H1 (cell line): ENCODE measurements at regions not wholly inside any gene's neighbourhood (a gene's known extent, or its start where the extent isn't known, plus 50 kb on each side); places are given as distances from the start of the nearest gene placed in this dataset.

Source experiments
- CTCF ChIA-PET: fragments of 300-600 bp; sonication (Branson Sonifier 250); formaldehyde crosslinking; loops from one replicate; lab custom pipeline; 2021; ENCODE audit not compliant: partially characterized antibody; lab: Charles Lee
- POLR2A ChIA-PET: fragments of 300-600 bp; sonication (Branson Sonifier 250); formaldehyde crosslinking; loops from one replicate; lab custom pipeline; 2021; ENCODE audit warnings: inconsistent platforms; ENCODE audit not compliant: partially characterized antibody; lab: Charles Lee
- DNase-seq, 2 experiments: peaks; one replicate each; pipeline versions ENCODE4 v3.0.0 to v3.0.0-alpha.2; 2010 to 2022; ENCODE audit warnings: low spot score in 2 of 2, low read depth in 1 of 2, mixed read lengths in 1 of 2
- FAIRE-seq: peaks from 2 replicates; lab custom pipeline; 2011; peaks lifted over from hg19 to GRCh38; lab: Jason Lieb, UNC
- H2AFZ ChIP-seq: 2 replicates; pipeline ENCODE4 v1.8.1; 2012; ENCODE audit warnings: low read length, inconsistent platforms
- H2AK5ac ChIP-seq: 2 replicates; pipeline ENCODE4 v1.6.1; 2013; ENCODE audit warnings: low read depth, low read length
- H2BK120ac ChIP-seq: replicated peaks from 2 replicates; pipeline ENCODE3; 2013; ENCODE audit warnings: low read depth, low read length, inconsistent platforms
- H2BK12ac ChIP-seq: 2 replicates; pipeline ENCODE4 v1.6.1; 2013; ENCODE audit warnings: low read depth, low read length
- H2BK15ac ChIP-seq: 2 replicates; pipeline ENCODE4 v1.6.1; 2013; ENCODE audit warnings: low read length
- H2BK20ac ChIP-seq: 2 replicates; pipeline ENCODE4 v1.6.1; 2013; ENCODE audit warnings: low read length
- H2BK5ac ChIP-seq: 2 replicates; pipeline ENCODE4 v1.6.1; 2013; ENCODE audit warnings: low read depth, low read length
- H3K14ac ChIP-seq: 2 replicates; pipeline ENCODE4 v1.6.1; 2013; ENCODE audit warnings: inconsistent platforms; ENCODE audit not compliant: insufficient read length
- H3K18ac ChIP-seq: 2 replicates; pipeline ENCODE4 v1.6.1; 2013; ENCODE audit warnings: low read length; ENCODE audit errors: extremely low read depth
- H3K23ac ChIP-seq: 2 replicates; pipeline ENCODE4 v1.6.1; 2013; ENCODE audit warnings: inconsistent platforms; ENCODE audit not compliant: insufficient read length
- H3K23me2 ChIP-seq: 2 replicates; pipeline ENCODE4 v1.6.1; 2013; ENCODE audit warnings: low read depth, low read length
- H3K27ac ChIP-seq: 2 replicates; pipeline ENCODE4 v1.6.1; 2011; ENCODE audit warnings: low read depth, low read length, inconsistent platforms
- H3K27me3 ChIP-seq, 4 experiments: replicated peaks in 1 of 4; 1 replicate in 1 of 4; 2 replicates in 3 of 4; pipeline versions ENCODE4 v1.6.1 to v1.8.1; 2011 to 2013; ENCODE audit warnings: low read length in 3 of 4, mild to moderate bottlenecking in 3 of 4, inconsistent platforms in 2 of 4, mixed read lengths in 2 of 4, moderate library complexity in 1 of 4; ENCODE audit not compliant: control insufficient read depth in 3 of 4, insufficient read depth in 3 of 4; ENCODE audit errors: extremely low read depth in 1 of 4
- H3K36me3 ChIP-seq, 4 experiments: 2 replicates each; pipeline versions ENCODE4 v1.6.1 to v1.8.1; 2011 to 2013; ENCODE audit warnings: mild to moderate bottlenecking in 4 of 4, low read length in 3 of 4, moderate library complexity in 2 of 4, control low read depth in 1 of 4, inconsistent platforms in 1 of 4; ENCODE audit not compliant: insufficient read depth in 4 of 4, control insufficient read depth in 2 of 4
- H3K4ac ChIP-seq: replicated peaks from 2 replicates; pipeline ENCODE3; 2013; ENCODE audit warnings: low read length, low read depth, mixed read lengths, inconsistent platforms; ENCODE audit not compliant: insufficient read length
- H3K4me1 ChIP-seq, 4 experiments: replicated peaks in 1 of 4; 1 replicate in 1 of 4; 2 replicates in 3 of 4; pipeline versions ENCODE4 v1.6.1 to v1.8.1; 2011 to 2013; ENCODE audit warnings: low read length in 3 of 4, inconsistent platforms in 2 of 4, mixed read lengths in 1 of 4; ENCODE audit not compliant: insufficient read depth in 4 of 4, control insufficient read depth in 3 of 4
- H3K4me2 ChIP-seq, 2 experiments: 2 replicates each; pipeline versions ENCODE4 v1.6.1 to v1.8.1; 2011 to 2013; ENCODE audit warnings: low read depth in 2 of 2, low read length in 2 of 2, control low read depth in 1 of 2, inconsistent platforms in 1 of 2, mild to moderate bottlenecking in 1 of 2; ENCODE audit not compliant: insufficient read depth in 1 of 2
- H3K4me3 ChIP-seq, 4 experiments: fragments of 200-600, 300-600 bp in 1 of 4; sonication (generic), shearing (Covaris generic), sonication (Bioruptor Twin) in 1 of 4; 2 replicates each; pipeline versions ENCODE4 v1.5.1 to v1.8.1; 2011 to 2016; ENCODE audit warnings: low read length in 4 of 4, low read depth in 3 of 4, control low read depth in 2 of 4, inconsistent platforms in 2 of 4, mild to moderate bottlenecking in 2 of 4, mixed read lengths in 1 of 4, moderate library complexity in 1 of 4; ENCODE audit not compliant: insufficient read depth in 2 of 4; ENCODE audit errors: extremely low read depth in 1 of 4
- H3K56ac ChIP-seq: replicated peaks from 2 replicates; pipeline ENCODE3; 2013; ENCODE audit warnings: low read depth, mild to moderate bottlenecking, mixed read lengths, low read length, inconsistent platforms; ENCODE audit not compliant: insufficient read length
- H3K79me1 ChIP-seq: 2 replicates; pipeline ENCODE4 v1.6.1; 2013; ENCODE audit warnings: low read depth, low read length, control low read depth
- H3K79me2 ChIP-seq, 2 experiments: 2 replicates each; pipeline versions ENCODE4 v1.6.1 to v1.8.1; 2012 to 2013; ENCODE audit warnings: low read length in 2 of 2, mild to moderate bottlenecking in 2 of 2, inconsistent platforms in 1 of 2; ENCODE audit not compliant: insufficient read depth in 2 of 2, control insufficient read depth in 1 of 2
- H3K9ac ChIP-seq, 4 experiments: replicated peaks in 1 of 4; 1 replicate in 1 of 4; 2 replicates in 3 of 4; pipeline versions ENCODE4 v1.6.1 to v1.8.1; 2011 to 2013; ENCODE audit warnings: low read depth in 3 of 4, low read length in 3 of 4, control low read depth in 2 of 4, mild to moderate bottlenecking in 2 of 4, moderate library complexity in 2 of 4, inconsistent platforms in 1 of 4; ENCODE audit errors: extremely low read depth in 1 of 4
- H3K9me3 ChIP-seq, 2 experiments: 2 replicates each; pipeline versions ENCODE4 v1.6.1 to v1.8.1; 2012 to 2013; ENCODE audit warnings: mild to moderate bottlenecking in 2 of 2, moderate library complexity in 2 of 2, control low read depth in 1 of 2, inconsistent platforms in 1 of 2, low read depth in 1 of 2, low read length in 1 of 2, mixed read lengths in 1 of 2; ENCODE audit not compliant: insufficient read depth in 2 of 2
- H4K20me1 ChIP-seq, 2 experiments: replicated peaks in 1 of 2; 2 replicates each; pipeline versions ENCODE3 to v1.8.1; 2011 to 2013; ENCODE audit warnings: inconsistent platforms in 2 of 2, low read length in 2 of 2, mild to moderate bottlenecking in 1 of 2; ENCODE audit not compliant: insufficient read depth in 2 of 2, control insufficient read depth in 1 of 2
- H4K5ac ChIP-seq: 2 replicates; pipeline ENCODE4 v1.6.1; 2013; ENCODE audit warnings: low read length, low read depth, mixed read lengths, inconsistent platforms; ENCODE audit not compliant: insufficient read length
- H4K8ac ChIP-seq: 2 replicates; pipeline ENCODE4 v1.8.0; 2013; ENCODE audit warnings: mild to moderate bottlenecking, moderate library complexity, low read length, inconsistent platforms; ENCODE audit not compliant: insufficient read depth; ENCODE audit errors: extremely low read depth
- H4K91ac ChIP-seq: replicated peaks from 2 replicates; pipeline ENCODE3; 2013; ENCODE audit warnings: low read length, mixed read lengths, inconsistent platforms; ENCODE audit not compliant: insufficient read length
- BCL11A ChIP-seq, 2 experiments: IDR thresholded peaks; one replicate each; pipeline ENCODE4 v1.6.1; 2011; ENCODE audit warnings: low read depth in 2 of 2, low read length in 2 of 2, mild to moderate bottlenecking in 2 of 2
- GTF2F1 ChIP-seq: IDR thresholded peaks from 2 replicates; pipeline ENCODE4 v1.6.1; 2012; ENCODE audit warnings: low read depth, low read length, improper control_type of control experiment, borderline replicate concordance
- KDM1A ChIP-seq: fragments of 200-600, 300-600 bp; sonication (generic); IDR thresholded peaks from 2 replicates; pipeline ENCODE4 v1.7.1; 2016; ENCODE audit warnings: mild to moderate bottlenecking, low read length, borderline replicate concordance
- WGBS, 2 experiments: shearing (Covaris generic) in 1 of 2; methylation state at CpG; one replicate each; pipeline versions ENCODE4 v1.1.6 to v1.1.7; 2013 to 2015; ENCODE audit warnings: low lambda C conversion rate in 2 of 2, mixed read lengths in 2 of 2, inconsistent platforms in 1 of 2, low coverage in 1 of 2, missing lambda C conversion rate in 1 of 2; ENCODE audit not compliant: insufficient replicate concordance in 2 of 2, insufficient coverage in 1 of 2, insufficient read length in 1 of 2; ENCODE audit errors: extremely low coverage in 1 of 2, missing lambda C conversion rate in 1 of 2; 5-methylcytosine and 5-hydroxymethylcytosine counted together

DNA sequence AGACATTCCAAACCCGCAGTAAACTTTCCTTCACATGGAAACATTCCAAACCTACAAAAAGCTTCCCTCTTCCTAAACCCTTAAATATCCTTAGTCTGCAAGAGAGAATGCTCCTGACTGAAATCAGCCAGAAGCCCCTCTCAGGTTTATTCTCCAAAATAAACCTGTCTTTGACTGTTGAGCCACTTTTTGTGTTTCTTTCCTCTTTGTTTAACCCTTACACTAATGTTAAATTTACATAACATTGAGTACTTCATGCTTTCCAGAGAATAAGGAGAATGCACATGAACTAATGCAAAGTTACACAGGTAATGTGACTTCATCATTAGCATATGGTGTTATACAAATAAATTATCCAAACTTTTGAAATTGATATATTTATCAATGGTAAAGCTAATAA lies 262.6 kb upstream of the PRKCQ start:
- Histone ChIP-seq H3K79me1 (no peaks in the 10 kb centered on the region), H3K79me2 (no peaks in the 10 kb centered on the region), H4K5ac (no peak overlapping the region), H3K9ac (no peak overlapping the region), H4K91ac (no peak overlapping the region), H3K9me3 (peaks cover 17% of the 10 kb centered on the region in 2 experiments; a peak in 3 of 4 replicates), H4K20me1 (no peaks in the 10 kb centered on the region), H2BK20ac (no peak overlapping the region), H3K14ac (no peak overlapping the region), H3K23ac (no peak overlapping the region), H2BK15ac (no peak overlapping the region), H4K8ac (no peak overlapping the region), H3K27ac (no peak overlapping the region), H3K4ac (no peak overlapping the region), H3K4me2 (no peak overlapping the region), H2AK5ac (no peak overlapping the region), H2BK5ac (no peak overlapping the region), H3K36me3 (no peaks in the 10 kb centered on the region), H2BK120ac (no peak overlapping the region), H2BK12ac (no peak overlapping the region), H3K18ac (no peak overlapping the region), H3K56ac (no peak overlapping the region), H3K4me3 (no peak overlapping the region), H2AFZ (no peak overlapping the region), H3K4me1 (no peaks in the 10 kb centered on the region), H3K27me3 (no peaks in the 10 kb centered on the region), H3K23me2 (no peaks in the 10 kb centered on the region)
- POLR2A ChIA-PET: no interaction called here
- FAIRE-seq (no peak), DNase-seq (no peak)
- WGBS, 2 experiments: 94% methylated on average over 1 of the region's 1 CpG; no CpG with 5 or more reads in 1 of the 2 experiments
- TF ChIP-seq BCL11A (IDR thresholded peaks at IDR 0.05; ENCODE audit: low read depth in 2 of 2, low read length in 2 of 2) (no peak), GTF2F1 (no peak), KDM1A (0 out of 2 replicates have a peak, but pooled peaks have one; percentile 43)
- CTCF ChIA-PET: no interaction called here
